H9 (cell line): ENCODE measurements at regions not wholly inside any gene's neighbourhood (a gene's known extent, or its start where the extent isn't known, plus 50 kb on each side); places are given as distances from the start of the nearest gene placed in this dataset.
A peak's percentile ranks its signal among the peaks of the same experiment; 100 is the strongest.

Experiments used
- DNase-seq: peaks from one replicate; pipeline ENCODE4 v3.0.0-alpha.2; 2017
- H2AFZ ChIP-seq: one replicate; pipeline ENCODE4 v1.6.1; 2013; ENCODE audit warnings: mild to moderate bottlenecking, low read length, control low read depth, moderate library complexity
- H2AK5ac ChIP-seq: 2 replicates; pipeline ENCODE4 v1.6.1; 2013; ENCODE audit warnings: low read length, control low read depth, mixed read lengths; ENCODE audit not compliant: insufficient read length
- H2BK120ac ChIP-seq: one replicate; pipeline ENCODE4 v1.6.1; 2013; ENCODE audit warnings: low read depth, mild to moderate bottlenecking, low read length, control low read depth, inconsistent platforms; ENCODE audit not compliant: poor library complexity, severe bottlenecking
- H2BK12ac ChIP-seq: 2 replicates; pipeline ENCODE4 v1.6.1; 2013; ENCODE audit warnings: low read length, control low read depth, mixed read lengths, low read depth; ENCODE audit not compliant: insufficient read length
- H2BK15ac ChIP-seq: 2 replicates; pipeline ENCODE4 v1.6.1; 2013; ENCODE audit warnings: low read depth, low read length, control low read depth
- H2BK20ac ChIP-seq: one replicate; pipeline ENCODE4 v1.6.1; 2013; ENCODE audit warnings: low read depth, mild to moderate bottlenecking, low read length, control low read depth, inconsistent platforms; ENCODE audit not compliant: poor library complexity, severe bottlenecking
- H2BK5ac ChIP-seq: 2 replicates; pipeline ENCODE4 v1.6.1; 2013; ENCODE audit warnings: low read length, control low read depth, mixed read lengths; ENCODE audit not compliant: insufficient read length
- H3K14ac ChIP-seq: 2 replicates; pipeline ENCODE4 v1.6.1; 2013; ENCODE audit warnings: low read length, control low read depth; ENCODE audit not compliant: insufficient read depth
- H3K18ac ChIP-seq: 2 replicates; pipeline ENCODE4 v1.6.1; 2013; ENCODE audit warnings: low read depth, mild to moderate bottlenecking, mixed read lengths, low read length, control low read depth; ENCODE audit not compliant: insufficient read length
- H3K23ac ChIP-seq: 2 replicates; pipeline ENCODE4 v1.6.1; 2013; ENCODE audit warnings: low read length, control low read depth, mixed read lengths, low read depth; ENCODE audit not compliant: insufficient read length
- H3K23me2 ChIP-seq: 2 replicates; pipeline ENCODE4 v1.6.1; 2013; ENCODE audit warnings: low read depth, mild to moderate bottlenecking, mixed read lengths, low read length, control low read depth; ENCODE audit not compliant: insufficient read length, poor library complexity, severe bottlenecking
- H3K27ac ChIP-seq: 2 replicates; pipeline ENCODE4 v1.5.1; 2013; ENCODE audit warnings: low read length, control low read depth, mixed read lengths, low read depth; ENCODE audit not compliant: insufficient read length
- H3K27me3 ChIP-seq: 2 replicates; pipeline ENCODE4 v1.6.1; 2013; ENCODE audit warnings: low read length, control low read depth, inconsistent platforms; ENCODE audit not compliant: insufficient read depth
- H3K4ac ChIP-seq: 2 replicates; pipeline ENCODE4 v1.6.1; 2013; ENCODE audit warnings: low read depth, mild to moderate bottlenecking, control low read depth, inconsistent platforms, low read length, moderate library complexity
- H3K4me1 ChIP-seq: 2 replicates; pipeline ENCODE4 v1.6.1; 2013; ENCODE audit warnings: low read length, control low read depth, inconsistent platforms; ENCODE audit not compliant: insufficient read depth
- H3K4me2 ChIP-seq: 2 replicates; pipeline ENCODE4 v1.6.1; 2013; ENCODE audit warnings: low read length, control low read depth, mixed read lengths; ENCODE audit not compliant: insufficient read length, insufficient read depth
- H3K56ac ChIP-seq: 2 replicates; pipeline ENCODE4 v1.6.1; 2013; ENCODE audit warnings: low read depth, mild to moderate bottlenecking, mixed read lengths, low read length, control low read depth; ENCODE audit not compliant: insufficient read length
- H3K79me1 ChIP-seq: 2 replicates; pipeline ENCODE4 v1.6.1; 2013; ENCODE audit warnings: low read depth, mild to moderate bottlenecking, moderate library complexity, low read length, control low read depth, inconsistent platforms; ENCODE audit not compliant: insufficient read depth, poor library complexity, severe bottlenecking
- H3K79me2 ChIP-seq: 2 replicates; pipeline ENCODE4 v1.6.1; 2013; ENCODE audit warnings: low read length, control low read depth, inconsistent platforms; ENCODE audit not compliant: insufficient read depth
- H3K9ac ChIP-seq: 2 replicates; pipeline ENCODE4 v1.6.1; 2013; ENCODE audit warnings: low read length, control low read depth, mixed read lengths; ENCODE audit not compliant: insufficient read length; ENCODE audit errors: extremely low read depth
- H3K9me3 ChIP-seq: one replicate; pipeline ENCODE4 v1.6.1; 2013; ENCODE audit warnings: low read depth, low read length, inconsistent platforms; ENCODE audit not compliant: control insufficient read depth
- H3T11ph ChIP-seq: one replicate; pipeline ENCODE4 v1.6.1; 2013; ENCODE audit warnings: mild to moderate bottlenecking, low read length, control low read depth, inconsistent platforms
- H4K20me1 ChIP-seq: one replicate; pipeline ENCODE4 v1.6.1; 2013; ENCODE audit not compliant: control insufficient read depth, insufficient read length, insufficient read depth
- H4K5ac ChIP-seq: 2 replicates; pipeline ENCODE4 v1.6.1; 2013; ENCODE audit warnings: low read depth, mild to moderate bottlenecking, mixed read lengths, low read length, control low read depth; ENCODE audit not compliant: insufficient read length
- H4K8ac ChIP-seq: replicated peaks from 2 replicates; pipeline ENCODE4 v1.6.1; 2013; ENCODE audit warnings: low read length, control low read depth, mixed read lengths, low read depth; ENCODE audit not compliant: insufficient read length
- H4K91ac ChIP-seq: 2 replicates; pipeline ENCODE4 v1.6.1; 2013; ENCODE audit warnings: low read depth, mild to moderate bottlenecking, moderate library complexity, mixed read lengths, low read length, control low read depth; ENCODE audit not compliant: insufficient read length
- H3K27ac Mint-ChIP-seq, 3 experiments: 2 replicates in 2 of 3; 3 replicates in 1 of 3; pipeline ENCODE4 v1.8.0; 2020 to 2021; ENCODE audit warnings: mixed read lengths in 3 of 3, mild to moderate bottlenecking in 1 of 3, moderate library complexity in 1 of 3
- H3K27me3 Mint-ChIP-seq: 2 replicates; pipeline ENCODE4 v1.8.0; 2021; ENCODE audit warnings: low read depth, mild to moderate bottlenecking, moderate library complexity, mixed read lengths
- H3K36me3 Mint-ChIP-seq, 3 experiments: 2 replicates in 2 of 3; 3 replicates in 1 of 3; pipeline ENCODE4 v1.8.0; 2020 to 2021; ENCODE audit warnings: low read depth in 3 of 3, mixed read lengths in 3 of 3; ENCODE audit not compliant: insufficient read depth in 1 of 3
- H3K4me1 Mint-ChIP-seq, 2 experiments: 2 replicates each; pipeline ENCODE4 v1.8.0; 2020; ENCODE audit warnings: mixed read lengths in 2 of 2
- H3K4me3 Mint-ChIP-seq, 2 experiments: 2 replicates in 1 of 2; 3 replicates in 1 of 2; pipeline ENCODE4 v1.8.0; 2020 to 2021; ENCODE audit warnings: mild to moderate bottlenecking in 2 of 2, mixed read lengths in 2 of 2, moderate library complexity in 1 of 2
- H3K9me3 Mint-ChIP-seq, 2 experiments: 2 replicates in 1 of 2; 3 replicates in 1 of 2; pipeline ENCODE4 v1.8.0; 2020; ENCODE audit warnings: mild to moderate bottlenecking in 2 of 2, mixed read lengths in 2 of 2, moderate library complexity in 1 of 2
- WGBS: extraction: QIAGEN DNeasy Blood & Tissue Kit; methylation state at CpG from one replicate; pipeline ENCODE4 v1.1.7; 2013; ENCODE audit warnings: missing lambda C conversion rate, low lambda C conversion rate, mixed read lengths; ENCODE audit not compliant: insufficient read length; ENCODE audit errors: extremely low coverage; 5-methylcytosine and 5-hydroxymethylcytosine counted together
- TF ChIP-seq, protein P1 (sequence below): fragments of 200-600 bp; sonication (generic); conservative IDR thresholded peaks from 3 replicates; pipeline ENCODE4 v1.8.0; 2021; ENCODE audit warnings: antibody characterized with exemption, mild to moderate bottlenecking

DNA sequence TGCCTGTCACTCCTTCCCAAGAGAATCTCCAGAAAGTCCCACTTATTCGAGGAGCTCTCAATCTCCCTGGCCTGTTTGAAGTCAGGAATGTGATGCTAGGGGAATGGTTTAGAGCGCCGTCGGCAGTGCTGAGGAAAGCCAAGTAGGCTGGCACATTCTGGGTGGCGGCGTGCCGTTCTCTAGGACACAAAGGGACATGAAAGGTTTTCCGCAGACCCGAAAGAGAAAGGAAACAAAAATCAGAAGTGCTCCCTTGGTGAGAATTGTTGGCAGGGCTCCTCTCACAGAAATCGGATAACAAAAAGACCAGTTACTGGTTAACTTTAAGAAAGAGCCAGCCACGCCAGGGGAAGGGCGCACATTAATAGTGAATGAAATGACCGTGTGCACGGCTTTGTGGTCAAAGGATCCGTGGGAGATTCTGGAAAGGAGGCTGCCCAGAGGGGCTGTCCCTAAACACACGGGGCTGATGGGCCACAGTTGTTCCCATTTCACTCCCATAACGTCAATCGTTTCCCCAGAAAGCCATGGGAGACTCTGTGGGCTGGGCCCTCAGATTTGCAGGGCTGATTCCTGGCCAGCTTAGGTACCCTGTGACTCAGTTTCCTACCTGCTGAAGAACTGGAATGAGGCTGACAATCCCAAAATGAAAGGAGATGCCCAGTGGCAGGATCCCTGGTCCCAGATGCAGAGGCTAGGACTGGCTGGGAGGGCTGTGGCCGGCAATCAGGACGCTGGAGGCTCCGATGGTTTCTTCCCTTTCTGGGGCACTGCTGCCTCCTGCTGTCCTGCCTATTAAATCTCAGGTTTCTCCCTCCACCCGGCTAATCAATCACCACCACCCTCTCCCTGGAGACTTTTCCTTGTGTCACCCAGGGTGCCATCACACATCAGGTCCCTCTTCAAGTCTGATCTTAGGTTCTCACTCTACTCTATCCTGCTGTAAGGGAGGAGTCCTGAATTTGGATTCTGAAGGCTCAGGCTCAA, 82.3 kb downstream of the RCN1 start:
- Histone ChIP-seq H3K27ac (no peak overlapping the region), H3K56ac (no peak overlapping the region), H4K91ac (no peak overlapping the region), H3K9ac (no peak overlapping the region), H3K4me1 (no peaks in the 10 kb centered on the region), H3K79me1 (no peaks in the 10 kb centered on the region), H2BK15ac (no peak overlapping the region), H4K8ac (no peak overlapping the region), H4K20me1 (no peaks in the 10 kb centered on the region), H2BK20ac (no peak overlapping the region), H3K4ac (no peak overlapping the region), H3K14ac (no peak overlapping the region), H3K79me2 (no peaks in the 10 kb centered on the region), H2BK5ac (no peak overlapping the region), H3K27me3 (no peaks in the 10 kb centered on the region), H4K5ac (no peak overlapping the region), H2BK120ac (no peak overlapping the region), H2BK12ac (no peak overlapping the region), H3K18ac (no peak overlapping the region), H3K4me2 (no peak overlapping the region), H3K9me3 (no peaks in the 10 kb centered on the region), H3K23ac (no peak overlapping the region), H3T11ph (no peak overlapping the region), H2AK5ac (no peak overlapping the region), H2AFZ (no peak overlapping the region), H3K23me2 (no peaks in the 10 kb centered on the region)
- TF ChIP-seq, protein P1, sequence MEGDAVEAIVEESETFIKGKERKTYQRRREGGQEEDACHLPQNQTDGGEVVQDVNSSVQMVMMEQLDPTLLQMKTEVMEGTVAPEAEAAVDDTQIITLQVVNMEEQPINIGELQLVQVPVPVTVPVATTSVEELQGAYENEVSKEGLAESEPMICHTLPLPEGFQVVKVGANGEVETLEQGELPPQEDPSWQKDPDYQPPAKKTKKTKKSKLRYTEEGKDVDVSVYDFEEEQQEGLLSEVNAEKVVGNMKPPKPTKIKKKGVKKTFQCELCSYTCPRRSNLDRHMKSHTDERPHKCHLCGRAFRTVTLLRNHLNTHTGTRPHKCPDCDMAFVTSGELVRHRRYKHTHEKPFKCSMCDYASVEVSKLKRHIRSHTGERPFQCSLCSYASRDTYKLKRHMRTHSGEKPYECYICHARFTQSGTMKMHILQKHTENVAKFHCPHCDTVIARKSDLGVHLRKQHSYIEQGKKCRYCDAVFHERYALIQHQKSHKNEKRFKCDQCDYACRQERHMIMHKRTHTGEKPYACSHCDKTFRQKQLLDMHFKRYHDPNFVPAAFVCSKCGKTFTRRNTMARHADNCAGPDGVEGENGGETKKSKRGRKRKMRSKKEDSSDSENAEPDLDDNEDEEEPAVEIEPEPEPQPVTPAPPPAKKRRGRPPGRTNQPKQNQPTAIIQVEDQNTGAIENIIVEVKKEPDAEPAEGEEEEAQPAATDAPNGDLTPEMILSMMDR, result peak; percentile 80
- WGBS, result no CpG with 5 or more reads among the region's 22 CpGs
- Mint-ChIP-seq H3K4me1 (peaks cover 4 to 15% of the 10 kb centered on the region in 2 experiments; a peak in 3 of 4 replicates), H3K4me3 (no peak overlapping the region), H3K27ac (no peak overlapping the region; a peak in 1 of 7 replicates), H3K36me3 (no peaks in the 10 kb centered on the region), H3K9me3 (no peaks in the 10 kb centered on the region), H3K27me3 (no peaks in the 10 kb centered on the region; the same call in 1 of the 2 replicates)
- DNase-seq, result peak; percentile 81
